ENCODE measurements at regions not wholly inside any gene's neighbourhood (a gene's known extent, or its start where the extent isn't known, plus 50 kb on each side); places are given as distances from the start of the nearest gene placed in this dataset.

DNA sequence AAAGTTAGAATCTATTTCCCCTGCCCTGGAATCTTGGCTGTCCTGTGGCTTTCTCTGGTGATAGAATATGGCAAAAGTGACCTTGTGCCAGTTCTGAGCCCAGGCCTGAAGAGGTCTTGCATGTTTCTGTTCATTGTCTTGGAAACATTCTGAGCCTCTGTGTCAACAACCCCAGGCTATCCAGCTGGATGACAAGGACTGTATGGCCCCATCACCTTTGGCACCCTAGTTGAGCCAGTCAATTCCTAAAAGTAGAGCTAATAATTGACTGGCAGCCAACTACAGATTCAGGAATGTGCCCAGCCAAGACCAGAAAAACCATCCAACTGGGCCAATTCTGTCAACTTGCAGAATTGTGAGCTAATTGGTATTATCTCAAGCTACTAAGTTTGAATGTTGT, 514.1 kb upstream of the LARGE1 start:
- intact Hi-C loops (cut with micrococcal nuclease), result no loop called here
- H3K27me3 ChIP-seq (replicated peaks in 1 of 4; ENCODE audit: control extremely low read depth in 1 of 4, control insufficient read depth in 3 of 4, insufficient read depth in 4 of 4, low read length in 3 of 4), result no peaks in the 10 kb centered on the region
- H3K4me1 Mint-ChIP-seq, result no peaks in the 10 kb centered on the region
- POLR2A ChIA-PET, result no interaction called here
- CTCF ChIA-PET, result no interaction called here
- H3K9me3 ChIP-seq (ENCODE audit: control extremely low read depth in 1 of 3, control insufficient read depth in 2 of 3, insufficient read depth in 1 of 3, low read length in 2 of 3), result peaks cover 0 to 2% (median 0%) of the 10 kb centered on the region in 3 donors
- no peak overlapping the region for H2AFZ ChIP-seq (ENCODE audit: insufficient read depth, low read depth, low read length, poor library complexity, severe bottlenecking)
- no peak overlapping the region for H3K4me3 ChIP-seq (ENCODE audit: control extremely low read depth in 1 of 5, extremely low read depth in 1 of 5, insufficient read depth in 1 of 5, low read depth in 2 of 5, low read length in 4 of 5)
- H3K4me3 Mint-ChIP-seq, result no peak overlapping the region
- no peak for DNase-seq
- H3K36me3 ChIP-seq (replicated peaks in 1 of 2; ENCODE audit: control extremely low read depth in 1 of 2, control insufficient read depth in 1 of 2, extremely low read depth in 1 of 2, insufficient read depth in 2 of 2, low read length in 1 of 2), result no peaks in the 10 kb centered on the region
- no peaks in the 10 kb centered on the region for H3K79me2 ChIP-seq (ENCODE audit: control insufficient read depth, insufficient read depth, low read length)
- no peak overlapping the region for H3K4me2 ChIP-seq (replicated peaks; ENCODE audit: low read depth, low read length, poor library complexity, severe bottlenecking)
- H3K4me1 ChIP-seq (ENCODE audit: control insufficient read depth in 2 of 2, insufficient read depth in 2 of 2, low read length in 2 of 2), result no peaks in the 10 kb centered on the region
- H3K27me3 Mint-ChIP-seq, result no peaks in the 10 kb centered on the region
- TF ChIP-seq EZH2 (IDR thresholded peaks at IDR 0.05; ENCODE audit: borderline replicate concordance, insufficient read depth, low read depth, low read length, poor library complexity, severe bottlenecking), result no peak
- TF ChIP-seq, protein P1, sequence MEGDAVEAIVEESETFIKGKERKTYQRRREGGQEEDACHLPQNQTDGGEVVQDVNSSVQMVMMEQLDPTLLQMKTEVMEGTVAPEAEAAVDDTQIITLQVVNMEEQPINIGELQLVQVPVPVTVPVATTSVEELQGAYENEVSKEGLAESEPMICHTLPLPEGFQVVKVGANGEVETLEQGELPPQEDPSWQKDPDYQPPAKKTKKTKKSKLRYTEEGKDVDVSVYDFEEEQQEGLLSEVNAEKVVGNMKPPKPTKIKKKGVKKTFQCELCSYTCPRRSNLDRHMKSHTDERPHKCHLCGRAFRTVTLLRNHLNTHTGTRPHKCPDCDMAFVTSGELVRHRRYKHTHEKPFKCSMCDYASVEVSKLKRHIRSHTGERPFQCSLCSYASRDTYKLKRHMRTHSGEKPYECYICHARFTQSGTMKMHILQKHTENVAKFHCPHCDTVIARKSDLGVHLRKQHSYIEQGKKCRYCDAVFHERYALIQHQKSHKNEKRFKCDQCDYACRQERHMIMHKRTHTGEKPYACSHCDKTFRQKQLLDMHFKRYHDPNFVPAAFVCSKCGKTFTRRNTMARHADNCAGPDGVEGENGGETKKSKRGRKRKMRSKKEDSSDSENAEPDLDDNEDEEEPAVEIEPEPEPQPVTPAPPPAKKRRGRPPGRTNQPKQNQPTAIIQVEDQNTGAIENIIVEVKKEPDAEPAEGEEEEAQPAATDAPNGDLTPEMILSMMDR (IDR thresholded peaks at IDR 0.05), result no peak
- no peak overlapping the region for H3K9ac ChIP-seq (ENCODE audit: low read length)
- ATAC-seq (ENCODE audit: low read depth), result no peak
- no peaks in the 10 kb centered on the region for H4K20me1 ChIP-seq (ENCODE audit: control insufficient read depth, insufficient read depth, low read length, poor library complexity, severe bottlenecking)
- H3K27ac ChIP-seq (ENCODE audit: low read length in 2 of 2), result no peak overlapping the region
- H3K9me3 Mint-ChIP-seq (ENCODE audit: insufficient read depth), result no peaks in the 10 kb centered on the region
- H3K27ac Mint-ChIP-seq, result no peak overlapping the region

DNA sequence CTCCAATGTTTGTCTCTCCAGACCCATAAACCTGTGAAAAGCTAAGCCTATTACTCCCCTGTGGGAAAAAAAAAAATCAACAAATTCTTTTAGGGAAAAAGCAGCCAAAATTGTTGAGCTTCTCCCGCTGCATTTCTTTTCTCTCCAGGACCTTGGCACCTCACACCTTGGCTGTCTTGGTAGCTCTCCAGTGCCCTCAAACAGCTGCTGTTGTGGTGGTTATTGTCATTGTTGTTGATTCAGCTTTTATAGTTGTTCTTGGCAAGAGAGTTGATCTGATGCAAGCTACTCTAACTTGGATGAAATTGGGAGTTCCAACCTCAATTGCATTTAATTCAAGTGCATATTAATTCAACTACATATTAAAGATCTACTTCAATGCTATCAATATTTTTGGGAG, 516.9 kb upstream of the LARGE1 start:
- no peaks in the 10 kb centered on the region for H3K79me2 ChIP-seq (ENCODE audit: control insufficient read depth, insufficient read depth, low read length)
- no peak overlapping the region for H3K9ac ChIP-seq (ENCODE audit: low read length)
- H3K4me1 ChIP-seq (ENCODE audit: control insufficient read depth in 2 of 2, insufficient read depth in 2 of 2, low read length in 2 of 2), result no peaks in the 10 kb centered on the region
- no peak overlapping the region for H3K4me3 ChIP-seq (ENCODE audit: control extremely low read depth in 1 of 5, extremely low read depth in 1 of 5, insufficient read depth in 1 of 5, low read depth in 2 of 5, low read length in 4 of 5)
- no peaks in the 10 kb centered on the region for H3K36me3 ChIP-seq (replicated peaks in 1 of 2; ENCODE audit: control extremely low read depth in 1 of 2, control insufficient read depth in 1 of 2, extremely low read depth in 1 of 2, insufficient read depth in 2 of 2, low read length in 1 of 2)
- H3K27ac ChIP-seq (ENCODE audit: low read length in 2 of 2), result no peak overlapping the region
- Mint-ChIP-seq H3K27ac (no peak overlapping the region), H3K9me3 (ENCODE audit: insufficient read depth) (no peaks in the 10 kb centered on the region), H3K4me1 (no peaks in the 10 kb centered on the region), H3K27me3 (no peaks in the 10 kb centered on the region), H3K4me3 (no peak overlapping the region)
- H3K4me2 ChIP-seq (replicated peaks; ENCODE audit: low read depth, low read length, poor library complexity, severe bottlenecking), result no peak overlapping the region
- DNase-seq, result no peak
- no peaks in the 10 kb centered on the region for H4K20me1 ChIP-seq (ENCODE audit: control insufficient read depth, insufficient read depth, low read length, poor library complexity, severe bottlenecking)
- H2AFZ ChIP-seq (ENCODE audit: insufficient read depth, low read depth, low read length, poor library complexity, severe bottlenecking), result no peak overlapping the region
- intact Hi-C loops (cut with micrococcal nuclease), result no loop called here
- TF ChIP-seq, protein P1 (IDR thresholded peaks at IDR 0.05), result no peak
- no peak for TF ChIP-seq EZH2 (IDR thresholded peaks at IDR 0.05; ENCODE audit: borderline replicate concordance, insufficient read depth, low read depth, low read length, poor library complexity, severe bottlenecking)
- no peaks in the 10 kb centered on the region for H3K27me3 ChIP-seq (replicated peaks in 1 of 4; ENCODE audit: control extremely low read depth in 1 of 4, control insufficient read depth in 3 of 4, insufficient read depth in 4 of 4, low read length in 3 of 4)
- no CpG with 5 or more reads among the region's 1 CpG for WGBS (ENCODE audit: insufficient coverage)
- CTCF ChIA-PET, result no interaction called here
- POLR2A ChIA-PET, result no interaction called here
- peaks cover 0 to 2% (median 0%) of the 10 kb centered on the region in 3 donors for H3K9me3 ChIP-seq (ENCODE audit: control extremely low read depth in 1 of 3, control insufficient read depth in 2 of 3, insufficient read depth in 1 of 3, low read length in 2 of 3)
- no peak for ATAC-seq (ENCODE audit: low read depth)

Measured in B cell (primary cell).